CD4-positive, alpha-beta T cell treated with Interleukin-17A for 4 hours (primary cell): ENCODE measurements at regions not wholly inside any gene's neighbourhood (a gene's known extent, or its start where the extent isn't known, plus 50 kb on each side); places are given as distances from the start of the nearest gene placed in this dataset.
"Not testable (repeated sequence)": the region's sequence is repeated elsewhere in the genome, so short reads cannot be mapped to it uniquely, and the experiment has no call there.

Experiments used
- DNase-seq: peaks from one replicate; pipeline ENCODE4 v3.0.0-alpha.2; 2020; ENCODE audit warnings: mixed read lengths

DNA sequence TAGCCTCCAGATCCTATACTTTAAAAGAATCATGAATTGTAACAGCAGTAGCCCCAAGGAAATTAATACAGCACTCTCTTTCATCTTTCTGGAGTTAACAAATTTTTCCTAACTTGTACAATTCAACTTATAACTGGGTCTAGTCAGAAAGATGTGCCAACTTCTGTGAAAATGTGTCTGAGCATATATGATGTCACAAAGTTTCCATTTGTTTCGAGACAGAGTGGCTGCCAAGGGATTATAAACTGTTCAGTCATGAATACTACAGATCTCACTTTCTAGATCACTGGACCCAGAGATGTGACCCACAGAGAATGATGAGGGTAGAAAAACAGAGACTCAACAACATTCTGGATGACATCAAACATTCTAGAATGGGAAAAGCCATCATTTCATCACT is 249.2 kb upstream of the PHF14 start:
- no peak for DNase-seq

DNA sequence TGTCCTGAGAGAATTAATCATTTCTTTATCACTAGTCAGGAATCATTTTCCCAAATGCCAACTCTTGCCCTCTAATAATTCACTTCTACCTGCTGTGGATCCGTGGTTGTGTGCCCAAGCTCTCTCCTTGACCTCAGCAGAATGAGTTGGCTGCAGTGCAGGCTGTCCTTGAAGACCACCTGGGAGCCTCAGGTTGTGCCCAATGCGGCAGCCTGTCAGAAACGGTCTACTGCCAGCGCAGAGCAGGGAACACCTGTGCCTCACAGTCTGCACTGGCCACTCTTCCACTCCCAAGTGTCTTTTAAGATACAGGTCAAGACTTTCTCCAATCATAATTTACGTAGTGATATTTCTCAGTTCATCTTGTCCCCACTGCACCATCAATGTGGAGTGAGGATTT is 246.0 kb upstream of the PHF14 start:
- DNase-seq: no peak

- no peak for DNase-seq
Observed at GRCh38 chr7:10731253-10731773, 242.4 kb upstream of the PHF14 start.

DNA sequence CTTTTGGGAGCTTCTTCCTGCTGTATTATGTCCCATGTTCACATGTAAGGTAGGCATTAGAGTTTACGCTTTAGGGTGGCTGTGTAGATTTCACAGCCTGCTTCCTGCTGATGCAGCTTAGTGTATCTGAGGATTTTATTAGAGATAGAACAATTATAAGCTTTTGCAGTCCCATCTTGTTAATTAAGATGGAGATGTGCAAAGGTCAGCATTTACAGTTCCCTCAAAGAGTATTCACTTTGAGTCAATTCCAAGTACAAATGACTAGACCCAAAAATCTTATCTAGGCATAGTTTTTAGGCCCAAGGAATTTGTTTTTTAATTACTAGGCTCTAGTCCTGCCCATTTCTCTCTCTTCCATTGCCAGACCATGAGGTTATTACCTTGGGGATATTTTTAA is 239.9 kb upstream of the PHF14 start:
- no peak for DNase-seq

DNA sequence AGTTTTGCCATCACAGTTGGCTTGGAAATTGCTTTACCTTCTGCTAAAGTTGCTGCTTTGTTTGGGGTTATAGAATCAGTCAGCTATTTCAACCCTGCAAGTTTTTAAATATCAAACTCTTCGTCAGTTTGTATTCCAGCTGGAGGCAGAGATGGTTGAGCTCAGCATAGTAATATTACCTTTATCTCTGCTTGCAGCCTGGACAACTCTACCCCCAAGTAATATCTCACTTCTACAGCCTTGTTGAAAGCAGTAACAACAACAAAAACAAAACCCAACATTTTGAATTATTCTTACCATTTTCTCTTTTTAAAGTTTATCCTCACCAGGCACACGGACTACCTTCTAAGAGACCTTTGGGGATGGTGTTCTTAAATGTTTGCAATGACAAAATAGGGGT is 239.1 kb upstream of the PHF14 start:
- DNase-seq: no peak

DNA sequence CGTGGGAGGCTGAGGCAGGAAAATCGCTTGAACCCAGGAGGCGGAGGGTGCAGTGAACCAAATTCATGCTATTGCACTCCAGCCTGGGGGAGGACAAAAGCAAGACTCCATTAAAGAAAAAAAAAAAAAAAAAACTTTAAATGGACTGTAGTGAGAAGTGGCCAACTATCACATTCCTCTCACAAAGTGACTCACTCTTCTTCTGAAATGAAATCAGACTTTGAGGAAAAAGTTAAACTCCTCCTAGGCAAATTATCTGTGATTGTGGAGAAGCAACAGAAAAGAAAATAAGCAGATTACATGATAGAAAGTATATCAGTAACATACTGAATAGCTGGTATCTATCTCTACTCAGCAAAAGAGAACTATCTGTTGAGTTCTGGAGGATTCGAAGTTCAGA is 234.3 kb upstream of the PHF14 start:
- no peak for DNase-seq

- no peak for DNase-seq
Observed at GRCh38 chr7:10740805-10741204, 232.9 kb upstream of the PHF14 start.

DNA sequence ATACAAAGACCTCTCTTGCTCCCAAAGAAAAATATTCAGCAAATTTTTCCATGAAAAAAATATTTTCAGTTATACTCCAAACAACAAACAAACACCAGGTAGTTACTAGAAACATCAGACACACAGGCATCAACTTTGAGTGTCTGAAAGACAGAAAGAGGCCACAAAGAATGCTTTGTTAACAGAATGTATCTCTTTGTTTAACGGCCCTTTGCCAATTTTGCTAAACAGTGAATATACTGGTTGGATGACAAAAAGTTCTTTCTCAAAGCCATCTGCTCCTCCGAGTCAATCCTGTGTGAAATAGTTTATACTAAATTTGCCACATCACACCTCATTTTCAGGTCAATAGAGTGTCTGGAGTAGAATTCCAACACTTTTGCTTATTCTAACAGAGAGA is 216.7 kb upstream of the PHF14 start:
- no peak for DNase-seq

GRCh38 chr7:10759120-10759519 is 214.6 kb upstream of the PHF14 start:
- DNase-seq: no peak

DNA sequence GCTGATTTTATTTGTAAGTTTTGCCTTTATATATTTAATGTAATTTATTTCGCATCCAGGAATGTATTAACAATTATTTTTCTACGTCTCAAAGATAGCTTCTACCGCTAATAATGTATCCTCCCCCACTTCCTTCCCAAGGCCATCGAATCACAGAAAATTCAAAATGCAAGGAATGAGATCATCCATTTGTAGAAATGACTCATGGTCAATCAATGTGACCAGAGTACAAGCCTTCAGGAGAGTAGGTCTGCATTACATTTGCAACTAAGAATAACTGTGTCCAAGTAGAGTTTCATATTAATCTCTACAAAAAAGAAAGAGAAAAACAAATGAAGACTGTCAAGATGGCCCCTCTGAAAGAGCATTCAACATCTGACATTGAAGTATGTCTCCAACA is 205.9 kb upstream of the PHF14 start:
- no peak for DNase-seq

- DNase-seq: no peak
Observed at GRCh38 chr7:10770176-10770575, 203.5 kb upstream of the PHF14 start.

- no peak for DNase-seq
Observed at GRCh38 chr7:10773430-10773829, 200.2 kb upstream of the PHF14 start.

DNA sequence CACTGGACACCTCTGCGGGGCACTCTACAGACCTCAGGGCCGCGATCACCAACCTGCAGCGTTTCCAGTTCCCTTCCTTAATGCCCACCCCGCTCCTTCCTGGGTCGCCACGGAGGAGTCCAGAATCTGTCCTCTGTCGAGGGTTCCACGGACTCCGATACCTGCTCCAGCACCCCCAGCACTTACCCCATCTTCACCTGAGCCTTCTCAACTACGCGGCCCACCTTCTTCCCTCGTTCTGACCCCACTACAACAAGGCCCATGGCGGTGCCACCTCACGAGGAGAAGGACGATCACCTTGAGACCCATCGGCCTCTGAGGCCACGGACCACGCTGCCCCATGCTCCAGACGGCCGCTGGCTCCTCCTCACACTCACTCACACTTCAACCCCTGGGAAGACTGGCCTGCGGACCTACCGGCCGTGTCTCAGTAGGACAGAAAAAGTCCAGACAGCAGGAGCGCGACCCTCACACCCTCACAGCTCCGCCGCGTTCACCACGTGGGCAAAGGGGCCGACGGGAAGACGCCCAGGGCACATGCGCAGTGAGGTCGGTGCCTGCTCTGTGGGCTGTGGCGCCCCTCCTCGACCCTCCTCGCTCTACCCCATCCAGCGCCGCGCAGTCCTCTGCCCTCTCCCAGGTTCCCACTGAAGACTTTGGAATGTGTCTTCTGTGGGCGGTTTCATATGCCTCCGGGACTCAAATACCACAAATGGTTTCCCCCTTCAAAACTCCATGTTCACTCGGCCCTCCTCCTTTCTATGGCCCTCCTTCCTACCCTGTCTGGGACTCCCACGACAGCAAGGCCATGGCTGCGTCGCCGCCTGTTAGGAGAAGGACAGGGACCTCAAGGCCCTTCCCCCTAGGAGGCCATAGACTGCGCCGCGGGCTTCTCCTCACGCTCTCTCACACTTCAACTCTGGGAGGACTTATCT is 193.9 kb upstream of the PHF14 start:
- no peak for DNase-seq

GRCh38 chr7:10780400-10780747 is 193.3 kb upstream of the PHF14 start:
- DNase-seq: no peak

DNA sequence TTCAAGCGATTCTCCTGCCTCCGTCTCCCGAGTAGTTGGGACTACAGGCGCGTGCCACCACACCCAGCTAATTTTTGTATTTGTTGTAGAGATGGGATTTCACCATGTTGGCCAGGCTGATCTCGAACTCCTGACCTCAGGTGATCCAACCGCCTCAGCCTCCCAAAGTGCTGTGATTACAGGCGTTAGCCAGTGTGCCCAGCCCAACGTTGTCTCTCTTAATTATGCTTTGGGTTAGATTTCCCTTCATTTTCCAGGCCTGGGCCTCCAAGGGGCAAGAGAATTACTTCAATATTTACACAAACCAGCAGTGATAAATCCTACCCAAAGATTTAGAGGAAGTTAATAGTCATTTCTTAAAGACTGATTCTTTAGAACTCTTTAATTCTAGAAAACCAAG is 186.7 kb upstream of the PHF14 start:
- not testable (repeated sequence) for DNase-seq

GRCh38 chr7:10789170-10789569 is 184.5 kb upstream of the PHF14 start:
- no peak for DNase-seq

DNA sequence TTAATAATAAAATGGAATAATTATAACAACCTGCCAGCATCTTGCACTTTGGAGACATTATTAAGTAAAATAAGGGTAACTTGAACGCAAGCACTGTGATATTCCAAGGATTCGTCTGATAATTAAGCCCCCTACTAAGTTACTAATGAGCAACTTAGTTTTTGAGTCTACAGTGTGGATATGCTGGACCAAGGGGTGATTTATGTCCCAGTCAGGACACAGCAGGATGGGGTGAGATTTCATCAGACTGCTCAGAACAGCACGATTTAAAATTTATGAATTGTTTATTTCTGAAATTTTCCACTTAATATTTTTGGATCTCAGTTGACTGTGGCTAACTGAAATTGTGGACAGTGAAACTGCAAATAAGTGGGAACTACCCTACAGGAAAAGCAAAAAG is 182.8 kb upstream of the PHF14 start:
- no peak for DNase-seq

GRCh38 chr7:10793995-10794775 is 179.5 kb upstream of the PHF14 start:
- DNase-seq: no peak

- no peak for DNase-seq
Observed at GRCh38 chr7:10797157-10797556, 176.5 kb upstream of the PHF14 start.

DNA sequence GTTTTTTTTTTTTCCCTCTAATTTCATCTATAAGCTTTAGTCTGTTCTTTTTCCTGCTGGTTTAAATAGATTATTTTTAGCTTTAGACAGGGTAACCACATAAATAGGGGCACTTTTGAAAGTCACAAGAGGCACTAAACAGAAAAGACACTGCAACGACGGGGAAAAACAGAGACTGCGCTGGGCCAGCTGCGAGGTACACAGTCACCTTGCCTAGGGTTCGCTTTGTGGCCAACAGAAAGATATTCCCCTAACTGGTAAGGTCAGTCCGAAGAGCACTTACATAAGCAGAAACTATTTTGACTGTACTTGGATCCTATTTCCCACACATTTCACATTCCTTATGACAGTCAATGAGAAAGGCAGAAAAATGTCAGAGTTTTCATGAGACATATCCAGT is 175.6 kb upstream of the PHF14 start:
- no peak for DNase-seq

GRCh38 chr7:10799475-10799874 is 174.2 kb upstream of the PHF14 start:
- no peak for DNase-seq

DNA sequence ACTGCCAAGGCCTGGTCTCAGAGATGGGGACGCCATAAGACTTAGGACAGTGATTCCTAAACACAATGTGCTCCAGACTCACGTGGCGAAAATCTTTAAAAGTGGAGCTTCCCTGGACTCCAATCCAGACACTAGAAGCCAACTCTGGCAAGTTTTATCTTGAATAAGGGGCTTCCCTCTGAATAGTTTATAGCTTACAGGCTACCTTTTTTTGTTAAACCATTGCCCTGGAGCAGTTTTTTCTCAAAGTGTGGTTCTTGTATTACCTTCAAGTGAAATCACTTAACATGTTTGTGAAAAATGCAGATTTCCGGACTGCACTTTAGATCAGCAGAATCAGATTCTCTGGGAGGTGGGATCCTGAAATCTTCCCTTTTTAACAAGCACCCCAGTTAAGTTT is 171.7 kb upstream of the PHF14 start:
- DNase-seq: no peak

- DNase-seq: no peak
Observed at GRCh38 chr7:10802526-10802925, 171.1 kb upstream of the PHF14 start.

DNA sequence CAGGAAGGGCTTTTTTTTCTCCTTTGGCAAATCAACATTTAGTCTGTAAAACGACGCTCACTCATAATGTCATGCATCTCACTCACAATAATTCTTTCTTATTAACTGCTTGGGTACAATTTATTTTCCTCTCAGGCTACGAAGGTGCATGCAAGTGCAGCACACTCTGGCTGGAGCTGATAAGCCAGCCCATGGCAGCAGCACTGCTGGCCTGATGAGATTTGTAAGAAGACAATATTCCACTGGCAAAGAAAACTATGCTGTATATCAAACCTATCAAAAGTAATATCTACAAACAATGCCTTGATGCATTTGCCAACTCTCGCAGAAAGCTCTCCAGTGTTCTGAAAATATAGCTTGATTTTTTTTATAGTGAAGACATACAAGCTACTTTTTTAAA is 170.0 kb upstream of the PHF14 start:
- no peak for DNase-seq
